Left ventricle myocardium inferior (tissue), 1 donor: ENCODE measurements at regions not wholly inside any gene's neighbourhood (a gene's known extent, or its start where the extent isn't known, plus 50 kb on each side); places are given as distances from the start of the nearest gene placed in this dataset.
"Not testable (repeated sequence)": the region's sequence is repeated elsewhere in the genome, so short reads cannot be mapped to it uniquely, and the experiment has no call there.

Experiments used
- DNase-seq: peaks from one replicate; pipeline ENCODE4 v3.0.0-alpha.2; 2020
- H3K27ac ChIP-seq: fragments of 200-600 bp; replicated peaks from 2 replicates; pipeline ENCODE4 v1.8.0; 2021
- H3K27me3 ChIP-seq: fragments of 200-600 bp; 2 replicates; pipeline ENCODE4 v1.8.0; 2021; ENCODE audit warnings: low read depth
- H3K36me3 ChIP-seq: fragments of 200-600 bp; 2 replicates; pipeline ENCODE4 v1.8.0; 2021
- H3K4me1 ChIP-seq: fragments of 200-600 bp; 2 replicates; pipeline ENCODE4 v1.8.0; 2021
- H3K4me3 ChIP-seq: fragments of 200-600 bp; 2 replicates; pipeline ENCODE4 v1.8.0; 2021; ENCODE audit warnings: mild to moderate bottlenecking, moderate library complexity
- H3K9me3 ChIP-seq: fragments of 200-600 bp; replicated peaks from 2 replicates; pipeline ENCODE4 v1.8.0; 2021
- intact Hi-C: fragments of 100-400 bp; cut with micrococcal nuclease; formaldehyde crosslinking; loops from one replicate; pipeline ENCODE4 v1.11.0; 2022
- TF ChIP-seq, protein P1 (sequence below): fragments of 200-600 bp; IDR thresholded peaks from 2 replicates; pipeline ENCODE4 v1.8.0; 2021; ENCODE audit warnings: antibody characterized with exemption, mild to moderate bottlenecking, borderline replicate concordance
- donor health status: DM: no; HTN: yes; CAD: no; lungs with severe emphysema.

GRCh38 chr4:12016729-12017128 lies 588.0 kb upstream of the HS3ST1 start:
- Histone ChIP-seq H3K4me1 (no peaks in the 10 kb centered on the region), H3K4me3 (no peak overlapping the region), H3K27me3 (no peaks in the 10 kb centered on the region), H3K9me3 (peaks cover 47% of the 10 kb centered on the region), H3K36me3 (no peaks in the 10 kb centered on the region), H3K27ac (no peak overlapping the region)
- no peak for DNase-seq
- intact Hi-C loops: no loop called here
- TF ChIP-seq, protein P1, sequence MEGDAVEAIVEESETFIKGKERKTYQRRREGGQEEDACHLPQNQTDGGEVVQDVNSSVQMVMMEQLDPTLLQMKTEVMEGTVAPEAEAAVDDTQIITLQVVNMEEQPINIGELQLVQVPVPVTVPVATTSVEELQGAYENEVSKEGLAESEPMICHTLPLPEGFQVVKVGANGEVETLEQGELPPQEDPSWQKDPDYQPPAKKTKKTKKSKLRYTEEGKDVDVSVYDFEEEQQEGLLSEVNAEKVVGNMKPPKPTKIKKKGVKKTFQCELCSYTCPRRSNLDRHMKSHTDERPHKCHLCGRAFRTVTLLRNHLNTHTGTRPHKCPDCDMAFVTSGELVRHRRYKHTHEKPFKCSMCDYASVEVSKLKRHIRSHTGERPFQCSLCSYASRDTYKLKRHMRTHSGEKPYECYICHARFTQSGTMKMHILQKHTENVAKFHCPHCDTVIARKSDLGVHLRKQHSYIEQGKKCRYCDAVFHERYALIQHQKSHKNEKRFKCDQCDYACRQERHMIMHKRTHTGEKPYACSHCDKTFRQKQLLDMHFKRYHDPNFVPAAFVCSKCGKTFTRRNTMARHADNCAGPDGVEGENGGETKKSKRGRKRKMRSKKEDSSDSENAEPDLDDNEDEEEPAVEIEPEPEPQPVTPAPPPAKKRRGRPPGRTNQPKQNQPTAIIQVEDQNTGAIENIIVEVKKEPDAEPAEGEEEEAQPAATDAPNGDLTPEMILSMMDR: no peak

- H3K36me3 ChIP-seq: no peaks in the 10 kb centered on the region
- H3K4me3 ChIP-seq: no peak overlapping the region
- H3K4me1 ChIP-seq: no peaks in the 10 kb centered on the region
- H3K27me3 ChIP-seq: no peaks in the 10 kb centered on the region
- TF ChIP-seq, protein P1: no peak
- no peak overlapping the region for H3K27ac ChIP-seq
- DNase-seq: no peak
- H3K9me3 ChIP-seq: no peaks in the 10 kb centered on the region
- intact Hi-C loops: no loop called here
These were observed 576.8 kb upstream of the HS3ST1 start for GRCh38 chr4:12005471-12005870.

DNA sequence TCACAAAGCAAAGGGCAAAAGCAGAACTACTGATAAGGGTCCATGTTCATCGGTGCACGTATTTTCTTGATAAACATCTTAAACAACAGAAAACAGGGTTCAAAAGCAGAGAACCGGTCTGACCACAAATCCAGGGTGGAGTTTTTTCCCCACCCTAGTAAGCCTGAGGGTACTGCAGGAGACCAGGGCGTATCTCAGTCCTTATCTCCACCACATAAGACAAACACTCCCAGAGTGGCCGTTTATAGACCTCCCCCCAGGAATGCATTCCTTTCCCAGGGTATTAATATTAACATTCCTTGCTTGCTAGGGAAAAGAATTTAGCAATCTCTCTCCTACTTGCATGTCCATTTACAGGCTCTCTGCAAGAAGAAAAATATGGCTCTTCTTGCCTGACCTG lies 567.9 kb upstream of the HS3ST1 start:
- DNase-seq, H3K36me3 ChIP-seq, H3K27me3 ChIP-seq, intact Hi-C loops, H3K4me3 ChIP-seq, H3K4me1 ChIP-seq, H3K27ac ChIP-seq: not testable (repeated sequence)
- peaks cover 41% of the 10 kb centered on the region for H3K9me3 ChIP-seq

DNA sequence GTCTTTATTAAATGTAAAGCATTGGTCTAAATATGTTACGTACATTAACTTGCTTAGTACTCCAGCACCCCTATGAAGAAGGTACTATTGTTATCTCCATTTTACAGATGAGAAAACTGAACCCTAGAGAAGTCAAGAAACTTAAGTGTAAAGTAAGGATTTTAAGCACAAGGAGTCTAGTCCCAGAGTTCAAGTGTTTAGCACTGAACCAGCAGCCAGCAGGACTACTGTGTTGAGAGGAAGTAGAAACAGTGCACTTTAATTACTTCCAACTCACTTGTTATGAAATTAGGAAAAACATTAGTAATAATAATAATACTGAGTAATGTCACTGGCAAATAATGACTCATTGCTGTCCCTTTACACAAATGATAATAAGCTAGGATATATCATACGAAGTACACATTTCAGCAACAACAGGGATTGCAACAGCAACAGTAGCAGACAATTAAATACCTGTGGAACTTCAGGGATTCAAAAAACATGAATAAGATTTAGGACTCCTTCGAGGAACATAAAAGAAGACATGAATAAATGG lies 548.1 kb upstream of the HS3ST1 start:
- TF ChIP-seq, protein P1: no peak
- intact Hi-C loops: no loop called here
- Histone ChIP-seq H3K27ac (no peak overlapping the region), H3K4me1 (no peaks in the 10 kb centered on the region), H3K9me3 (no peaks in the 10 kb centered on the region), H3K27me3 (no peaks in the 10 kb centered on the region), H3K4me3 (no peak overlapping the region), H3K36me3 (no peaks in the 10 kb centered on the region)
- no peak for DNase-seq

GRCh38 chr4:11973270-11973669 lies 544.6 kb upstream of the HS3ST1 start:
- H3K27ac ChIP-seq: no peak overlapping the region
- H3K4me1 ChIP-seq: no peaks in the 10 kb centered on the region
- no peaks in the 10 kb centered on the region for H3K27me3 ChIP-seq
- DNase-seq: no peak
- intact Hi-C loops: no loop called here
- no peaks in the 10 kb centered on the region for H3K36me3 ChIP-seq
- H3K9me3 ChIP-seq: no peaks in the 10 kb centered on the region
- TF ChIP-seq, protein P1: no peak
- H3K4me3 ChIP-seq: no peak overlapping the region

GRCh38 chr4:11970754-11971153 lies 542.1 kb upstream of the HS3ST1 start:
- intact Hi-C loops: no loop called here
- DNase-seq: no peak

More at GRCh38 chr4:11970754-11971153, 542.1 kb upstream of the HS3ST1 start:
- no peaks in the 10 kb centered on the region for H3K36me3 ChIP-seq
- H3K4me1 ChIP-seq: no peaks in the 10 kb centered on the region
- no peaks in the 10 kb centered on the region for H3K9me3 ChIP-seq
- TF ChIP-seq, protein P1: no peak
- H3K27ac ChIP-seq: no peak overlapping the region
- H3K27me3 ChIP-seq: no peaks in the 10 kb centered on the region
- H3K4me3 ChIP-seq: no peak overlapping the region
